Activated CD8-positive, alpha-beta memory T cell treated with anti-CD3 and anti-CD28 coated beads, Interleukin-2, amount 50 U/mL, for 1 hour (primary cell): ENCODE measurements at regions not wholly inside any gene's neighbourhood (a gene's known extent, or its start where the extent isn't known, plus 50 kb on each side); places are given as distances from the start of the nearest gene placed in this dataset.

Experiments
- DNase-seq: peaks from one replicate; pipeline ENCODE4 v3.0.0-alpha.2; 2020; ENCODE audit errors: extremely low read depth

- no peak for DNase-seq
Measured at GRCh38 chr10:4390219-4390618, 435.8 kb upstream of the AKR1E2 start.

GRCh38 chr10:4385231-4385870 is 440.7 kb upstream of the AKR1E2 start:
- no peak for DNase-seq

GRCh38 chr10:4384245-4384644 is 441.8 kb upstream of the AKR1E2 start:
- DNase-seq: no peak

DNA sequence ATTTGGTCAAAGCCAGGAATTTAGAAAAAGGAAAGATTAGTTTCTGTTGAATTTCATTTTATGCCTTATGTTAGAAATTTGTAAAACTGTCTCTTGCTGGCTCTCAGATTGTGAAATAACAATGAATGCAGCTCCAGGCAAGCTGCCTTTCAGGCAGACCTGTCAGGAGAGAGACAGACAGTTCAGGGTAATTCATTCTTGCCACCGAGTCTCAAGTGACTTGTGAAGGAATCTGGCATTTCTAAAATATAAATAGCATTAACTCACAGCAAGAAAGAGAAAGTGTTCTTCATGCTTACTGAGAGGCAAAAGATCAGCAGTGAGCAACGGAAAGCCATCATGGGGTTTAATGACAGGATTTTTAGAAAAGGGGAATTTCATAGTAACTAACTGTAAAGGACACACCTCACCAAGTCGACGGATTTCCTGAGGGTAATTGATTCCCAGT is 442.3 kb upstream of the AKR1E2 start:
- DNase-seq: no peak

DNA sequence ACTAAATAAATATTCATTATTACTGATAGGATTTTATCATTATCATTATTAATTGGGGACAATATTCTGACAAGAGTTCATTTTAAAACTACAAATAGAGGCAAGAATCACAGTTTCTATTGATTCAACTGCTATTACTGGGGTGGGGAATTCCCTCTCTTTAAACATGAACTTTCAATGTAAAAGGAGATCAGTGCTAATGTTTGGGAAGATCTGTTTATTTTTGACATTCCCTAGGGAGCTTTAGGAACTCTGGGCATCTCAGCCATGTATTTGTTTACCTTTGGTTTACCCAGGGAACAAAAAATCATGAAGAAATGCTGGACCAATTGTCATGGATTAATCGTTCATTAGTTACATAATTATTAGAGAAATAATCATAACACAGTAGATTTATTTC is 443.2 kb upstream of the AKR1E2 start:
- no peak for DNase-seq

DNA sequence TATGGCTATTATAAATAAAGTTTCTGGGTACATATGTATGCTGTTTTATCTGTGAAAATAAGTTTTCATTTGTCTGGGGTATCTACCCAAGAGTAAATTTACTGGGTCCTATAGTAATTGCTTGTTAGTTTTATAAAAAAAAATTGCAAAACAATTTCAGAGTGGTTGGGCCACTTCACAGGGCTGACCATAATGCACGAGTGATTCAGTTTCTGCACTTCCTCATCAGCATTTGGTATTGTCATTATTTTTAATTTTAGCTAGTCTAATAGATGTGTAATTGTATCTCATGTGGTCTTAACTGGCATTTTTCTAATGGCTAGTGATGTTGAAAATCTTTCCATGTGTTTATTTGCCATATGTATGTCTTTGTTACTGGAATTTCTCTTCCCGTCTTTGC is 452.4 kb upstream of the AKR1E2 start:
- no peak for DNase-seq

- no peak for DNase-seq
Measured at GRCh38 chr10:4373098-4373497, 452.9 kb upstream of the AKR1E2 start.

- no peak for DNase-seq
Measured at GRCh38 chr10:4372601-4373000, 453.4 kb upstream of the AKR1E2 start.

DNA sequence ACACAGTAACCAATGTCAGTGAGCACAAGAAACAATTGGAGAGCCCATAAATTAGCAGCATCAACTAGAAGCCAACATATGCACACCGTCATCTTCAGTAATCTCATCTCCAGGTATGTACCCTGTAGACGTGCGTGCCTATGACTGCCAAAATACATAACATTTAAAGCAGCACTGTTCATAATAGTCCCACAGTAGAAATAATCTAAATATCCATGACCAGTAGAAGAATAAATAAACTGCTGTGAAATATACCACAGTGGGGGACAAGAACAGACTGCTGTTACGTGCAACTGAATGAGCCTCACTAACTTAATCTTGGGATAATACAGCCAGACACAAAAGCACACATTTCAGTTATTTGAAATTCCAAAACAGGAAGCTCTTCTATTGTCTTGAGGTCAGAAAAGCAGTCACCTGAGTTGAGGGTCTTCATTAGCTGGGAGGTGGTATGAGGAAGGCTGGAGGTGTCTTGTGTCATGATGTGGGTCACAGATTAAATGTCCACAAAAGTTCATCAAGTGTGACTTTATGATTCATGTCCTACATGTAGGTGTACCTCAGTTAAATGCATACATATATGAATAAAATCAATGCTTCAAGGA is 454.2 kb upstream of the AKR1E2 start:
- no peak for DNase-seq

GRCh38 chr10:4370376-4370775 is 455.6 kb upstream of the AKR1E2 start:
- no peak for DNase-seq

DNA sequence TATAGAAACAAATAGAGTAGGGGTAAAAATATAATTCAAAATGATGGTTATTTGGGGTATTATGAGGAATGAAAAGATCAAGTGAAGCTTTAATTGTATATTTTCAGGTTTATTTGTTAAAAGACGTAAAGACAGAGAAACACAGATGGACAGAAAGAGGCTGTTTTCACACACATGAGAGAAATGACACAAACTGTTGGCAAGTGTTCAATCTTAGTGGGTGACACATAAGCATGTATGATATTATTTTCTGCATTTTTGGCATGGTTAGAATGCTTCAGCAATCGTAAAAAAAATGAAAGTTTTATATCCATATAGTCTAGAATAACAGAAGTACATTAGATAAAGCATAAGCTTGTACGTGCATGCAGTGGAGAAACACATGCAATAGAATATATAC is 464.4 kb upstream of the AKR1E2 start:
- no peak for DNase-seq

DNA sequence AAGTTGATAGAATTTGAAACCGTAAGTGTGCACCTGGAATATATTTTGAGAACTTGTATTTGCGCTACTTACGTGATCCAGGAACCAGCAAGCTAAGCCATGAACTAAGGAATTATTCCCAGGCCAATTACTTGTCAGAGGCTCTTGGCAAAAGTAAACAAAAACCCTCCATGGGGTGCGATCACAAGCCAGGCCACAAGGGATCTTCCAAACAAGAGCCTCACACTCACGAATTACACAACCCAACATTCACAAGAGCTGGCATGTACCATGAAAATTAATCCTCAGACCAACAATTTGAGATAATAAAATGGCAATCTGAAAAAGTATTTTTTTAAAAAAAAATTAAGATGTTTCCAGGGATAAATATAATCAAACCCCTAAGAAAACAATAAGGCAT is 467.0 kb upstream of the AKR1E2 start:
- DNase-seq: no peak

DNA sequence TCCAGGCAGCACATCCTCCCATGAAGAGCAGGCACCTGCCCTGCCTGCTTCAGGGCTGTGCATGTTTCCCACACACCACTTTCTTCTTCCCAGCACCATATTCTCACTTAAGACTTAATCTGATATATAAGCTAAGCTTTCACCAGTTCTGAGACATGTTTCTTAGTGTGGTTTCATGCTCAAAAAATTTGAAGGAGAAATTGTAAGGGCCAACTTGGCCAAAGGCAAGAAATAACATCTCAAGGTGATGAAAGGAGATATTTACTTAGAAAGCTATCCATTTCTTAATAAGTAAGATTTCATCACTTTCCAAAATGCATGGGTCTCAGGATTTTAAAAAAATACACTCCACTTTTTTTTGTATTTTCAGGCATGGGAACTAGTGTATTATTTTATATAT is 468.1 kb upstream of the AKR1E2 start:
- DNase-seq: no peak

GRCh38 chr10:4355350-4355749 is 470.7 kb upstream of the AKR1E2 start:
- DNase-seq: no peak

DNA sequence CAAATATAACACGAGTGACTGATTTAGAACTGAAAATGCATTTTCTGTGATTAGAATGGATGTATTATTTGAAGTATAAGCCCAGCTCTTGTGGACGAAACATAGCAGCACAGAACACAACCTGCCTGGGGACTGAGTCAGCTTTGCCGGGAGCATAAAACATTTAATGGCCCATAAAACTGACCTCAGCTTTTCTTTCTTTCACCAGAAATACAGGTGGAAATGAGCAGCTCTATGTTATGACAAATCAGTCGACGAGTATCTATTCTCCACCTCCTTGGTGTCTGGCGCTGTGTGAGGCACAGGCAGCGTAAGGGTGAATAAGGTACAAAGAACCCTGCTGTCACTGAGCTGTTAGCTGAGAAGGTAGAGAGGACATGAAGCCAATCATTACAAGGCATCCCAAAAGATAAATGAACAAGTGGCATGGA is 471.6 kb upstream of the AKR1E2 start:
- DNase-seq: no peak

GRCh38 chr10:4353964-4354363 is 472.0 kb upstream of the AKR1E2 start:
- no peak for DNase-seq

DNA sequence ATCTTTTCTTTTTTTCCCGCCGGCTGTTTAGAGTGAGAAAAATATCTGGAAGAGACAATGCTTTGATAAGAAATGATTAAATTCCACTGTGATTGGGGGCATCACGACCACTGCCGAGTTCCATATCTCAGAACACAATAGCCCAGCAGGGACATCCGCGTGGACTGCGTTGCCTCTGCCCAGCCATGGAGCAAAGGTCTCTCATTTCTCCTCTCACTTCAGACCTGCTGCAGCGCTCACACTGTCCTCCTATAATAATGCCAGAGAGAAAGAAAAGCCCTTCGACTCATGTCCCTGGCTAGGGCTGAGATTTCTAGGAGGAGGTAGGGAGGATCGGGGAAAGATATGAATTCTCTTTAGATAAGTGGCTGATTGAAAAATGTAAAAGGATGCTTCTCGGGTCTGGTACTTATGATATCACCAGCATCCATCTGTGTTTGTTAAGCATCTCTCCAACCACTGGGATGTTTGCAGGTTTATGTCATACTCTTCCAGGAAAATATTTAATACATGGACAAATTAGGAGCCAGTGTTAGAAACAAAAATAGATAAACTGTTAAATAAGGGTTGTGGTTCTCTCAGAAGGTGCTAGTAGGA is 472.9 kb upstream of the AKR1E2 start:
- no peak for DNase-seq

DNA sequence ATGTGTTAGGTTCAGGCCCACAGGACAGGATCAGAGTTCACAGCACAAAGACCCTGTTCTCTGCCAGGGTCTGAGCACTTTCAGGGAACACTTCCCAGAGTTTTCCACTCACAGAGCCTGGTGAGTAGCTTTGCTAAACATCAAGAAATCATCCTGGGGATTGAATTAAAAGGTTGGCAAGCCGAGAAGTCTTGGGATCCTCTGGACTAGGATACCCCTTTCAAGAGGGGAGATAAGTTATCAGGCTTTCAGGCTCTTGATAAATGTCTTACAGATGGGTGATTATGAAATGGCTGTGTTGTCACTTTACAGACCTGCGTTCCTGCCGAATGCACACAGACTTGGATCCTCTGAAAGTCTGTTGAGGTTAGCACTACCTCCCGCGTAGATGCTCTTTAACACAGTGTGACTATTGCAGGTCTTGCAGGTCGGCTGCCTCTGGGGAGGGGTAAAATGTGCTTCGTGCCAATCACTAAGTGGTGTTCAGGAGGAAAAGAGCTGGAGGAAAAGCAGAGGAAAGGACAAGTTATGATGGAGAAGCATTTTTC is 473.5 kb upstream of the AKR1E2 start:
- no peak for DNase-seq

DNA sequence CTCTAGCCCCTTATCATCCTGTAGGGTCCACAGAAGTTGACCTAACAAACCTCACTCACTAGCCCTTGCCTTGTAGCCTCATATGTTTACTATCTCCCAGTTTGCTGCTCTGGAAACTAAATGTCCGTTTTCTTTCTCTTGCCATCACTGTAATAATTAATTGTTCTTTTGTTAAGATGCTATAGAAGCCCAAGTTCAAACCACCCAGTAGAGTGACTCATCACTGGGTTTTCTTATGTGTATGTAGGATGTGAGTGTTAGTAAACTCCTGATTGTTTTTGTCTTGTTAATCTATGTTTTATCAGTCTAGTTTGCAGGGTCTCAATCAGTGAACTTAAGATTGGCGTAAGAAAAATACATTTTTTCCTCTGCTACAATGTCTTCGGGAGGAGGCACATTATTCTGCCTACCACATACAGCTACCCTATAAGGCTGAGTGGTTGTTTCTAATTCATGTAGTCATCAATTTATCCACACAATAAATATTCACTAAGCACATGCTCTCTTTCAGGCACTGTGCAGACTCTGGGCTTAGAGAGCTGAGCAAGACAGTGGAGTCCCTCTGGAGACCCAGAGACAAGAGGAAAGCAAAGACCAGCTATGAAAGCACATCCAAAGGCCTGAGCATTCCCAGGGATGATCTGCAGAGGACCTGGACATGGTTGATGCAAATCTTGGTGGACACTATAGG is 474.1 kb upstream of the AKR1E2 start:
- no peak for DNase-seq

GRCh38 chr10:4347397-4347796 is 478.6 kb upstream of the AKR1E2 start:
- DNase-seq: no peak

DNA sequence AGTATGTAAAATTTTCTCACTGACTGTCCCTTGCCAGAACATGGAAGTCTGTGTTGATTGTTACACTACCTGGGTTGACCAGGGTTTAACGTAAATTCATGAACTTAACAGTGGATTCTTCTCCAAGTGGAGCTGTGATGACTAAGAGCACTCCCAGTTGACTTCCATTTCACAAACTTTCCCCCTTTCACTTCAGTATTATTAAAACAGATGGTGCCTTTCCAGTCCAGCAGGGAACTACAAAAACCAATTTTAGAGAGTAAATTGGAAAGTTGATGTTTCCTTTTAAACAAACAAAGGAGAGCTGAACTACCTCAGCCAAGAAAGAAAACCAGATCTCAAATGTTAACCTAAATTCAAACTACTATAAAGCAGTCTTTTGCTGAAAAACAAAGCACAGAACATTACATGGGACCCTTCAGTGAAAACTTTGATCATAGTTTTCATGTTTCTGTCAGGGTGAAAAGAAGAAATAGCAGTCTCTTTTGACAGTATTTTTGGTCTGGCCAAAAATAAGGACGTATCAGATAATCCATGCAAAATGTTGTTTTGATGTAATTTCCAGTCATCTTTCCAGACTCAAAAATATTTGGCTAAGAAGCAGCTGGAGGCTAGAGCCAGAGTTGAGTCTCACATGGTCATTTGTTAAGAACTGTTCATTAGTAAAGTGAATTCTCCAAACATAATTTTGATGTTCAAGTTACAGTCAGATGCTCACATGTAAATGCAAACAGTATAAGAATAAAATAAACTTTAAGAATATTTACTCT is 479.9 kb upstream of the AKR1E2 start:
- DNase-seq: no peak

GRCh38 chr10:4344492-4344994 is 481.5 kb upstream of the AKR1E2 start:
- no peak for DNase-seq
